ENCODE measurements at regions not wholly inside any gene's neighbourhood (a gene's known extent, or its start where the extent isn't known, plus 50 kb on each side); places are given as distances from the start of the nearest gene placed in this dataset.

DNA sequence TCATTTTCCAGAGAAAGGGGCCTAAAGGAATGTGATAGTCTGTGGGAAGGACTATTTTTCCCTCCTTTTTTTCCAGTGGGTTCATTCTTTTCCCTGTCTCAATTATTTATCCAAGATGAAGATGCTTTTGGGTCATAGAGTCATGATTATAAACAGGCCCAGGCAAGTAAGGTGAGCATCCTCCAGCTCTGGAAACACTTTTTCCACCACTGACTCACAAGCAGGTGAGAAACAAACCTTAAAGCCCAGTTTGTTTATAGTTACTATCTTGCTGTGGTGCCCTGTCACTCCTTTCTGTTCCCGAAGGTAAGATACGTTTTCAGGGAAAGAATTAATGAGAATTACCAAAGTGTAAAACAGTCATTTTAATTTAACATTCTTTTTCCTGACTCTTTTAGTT lies 107.7 kb upstream of the IFNG-AS1 start:
- H3K27me3 ChIP-seq (ENCODE audit: control insufficient read depth in 3 of 3, insufficient read depth in 3 of 3, low read depth in 1 of 3, low read length in 3 of 3) = no peaks in the 10 kb centered on the region
- H4K8ac ChIP-seq (ENCODE audit: low read depth, low read length) = no peak overlapping the region
- H3K4ac ChIP-seq (ENCODE audit: low read length) = no peak overlapping the region
- H3K14ac ChIP-seq (ENCODE audit: low read length) = no peak overlapping the region
- H2BK5ac ChIP-seq (ENCODE audit: low read length) = no peak overlapping the region
- no peak overlapping the region for H2BK120ac ChIP-seq (ENCODE audit: low read depth, low read length)
- no peaks in the 10 kb centered on the region for H3K4me1 ChIP-seq (ENCODE audit: control insufficient read depth in 2 of 2, insufficient read depth in 1 of 2, low read depth in 1 of 2, low read length in 2 of 2)
- no peak overlapping the region for H3K27ac ChIP-seq (replicated peaks; ENCODE audit: low read length)
- no peak overlapping the region for H2AK5ac ChIP-seq (ENCODE audit: low read depth, low read length)
- H3K23ac ChIP-seq (ENCODE audit: low read depth, low read length, poor library complexity) = no peak overlapping the region
- no CpG with 5 or more reads among the region's 2 CpGs for WGBS, 2 donors (ENCODE audit: extremely low coverage in 2 of 2, insufficient read length in 2 of 2, insufficient replicate concordance in 1 of 2)
- H3K4me2 ChIP-seq (ENCODE audit: insufficient read depth, low read length, poor library complexity, severe bottlenecking) = no peak overlapping the region
- H2BK12ac ChIP-seq (ENCODE audit: low read length) = no peak overlapping the region
- no peak for DNase-seq (ENCODE audit: low spot score)
- no peak overlapping the region for H4K91ac ChIP-seq (ENCODE audit: low read depth, low read length, poor library complexity)
- H3K18ac ChIP-seq (ENCODE audit: low read length) = no peak overlapping the region
- no peaks in the 10 kb centered on the region for H3K79me1 ChIP-seq (ENCODE audit: low read depth, low read length)
- H3K9ac ChIP-seq (ENCODE audit: low read depth, low read length, poor library complexity) = no peak overlapping the region
- no peak overlapping the region for H3K4me3 ChIP-seq (ENCODE audit: low read length in 2 of 2)
- no peaks in the 10 kb centered on the region for H3K36me3 ChIP-seq (replicated peaks in 1 of 2; ENCODE audit: control insufficient read depth in 2 of 2, insufficient read depth in 2 of 2, low read length in 2 of 2)
- H2BK15ac ChIP-seq (ENCODE audit: low read length) = no peak overlapping the region
- no peaks in the 10 kb centered on the region for H3K9me3 ChIP-seq (replicated peaks in 1 of 2; ENCODE audit: control insufficient read depth in 2 of 2, insufficient read depth in 1 of 2, low read depth in 1 of 2, low read length in 2 of 2)
- H2AFZ ChIP-seq (ENCODE audit: low read length) = no peak overlapping the region

- DNase-seq (ENCODE audit: low spot score) = no peak
These were observed 104.7 kb upstream of the IFNG-AS1 start for GRCh38 chr12:67884596-67884995.

DNA sequence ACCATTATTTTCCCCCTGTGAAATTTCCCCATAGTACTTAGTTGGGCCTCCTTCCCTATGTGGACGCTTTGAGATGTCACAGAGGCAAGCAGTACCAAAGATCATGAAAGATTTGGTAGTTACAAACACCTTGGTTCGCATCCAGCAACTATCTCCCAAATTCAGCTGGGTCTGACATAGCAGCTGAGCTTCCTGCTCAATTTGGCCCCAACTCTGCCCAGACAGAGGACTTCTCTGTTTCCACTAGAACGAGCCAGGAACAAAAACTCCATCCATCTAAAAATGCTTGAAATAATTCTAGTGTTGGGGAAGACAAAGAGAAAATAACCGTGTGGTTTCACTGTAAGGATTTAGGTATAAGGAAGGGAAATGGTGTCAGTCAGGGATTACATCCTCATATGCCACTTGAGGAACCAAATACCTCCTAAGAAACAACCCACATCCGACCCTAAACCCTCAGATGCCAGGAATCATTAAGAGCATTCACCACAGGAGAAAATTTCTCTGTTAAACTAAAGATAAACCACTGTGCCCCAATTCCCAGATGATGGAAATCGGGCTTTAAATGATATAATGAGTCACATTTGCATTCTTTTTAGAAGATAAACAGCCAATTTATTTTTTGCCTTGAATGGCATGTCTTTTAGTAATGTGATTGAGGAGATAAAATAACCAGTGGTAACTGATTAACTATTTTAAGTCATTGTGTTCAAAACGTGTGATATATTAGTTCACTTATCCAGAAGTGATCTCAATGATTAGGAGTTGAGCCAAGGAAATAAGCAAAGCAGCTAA lies 103.7 kb upstream of the IFNG-AS1 start:
- no peaks in the 10 kb centered on the region for H3K27me3 ChIP-seq (ENCODE audit: control insufficient read depth in 3 of 3, insufficient read depth in 3 of 3, low read depth in 1 of 3, low read length in 3 of 3)
- no peak overlapping the region for H3K23ac ChIP-seq (ENCODE audit: low read depth, low read length, poor library complexity)
- H4K8ac ChIP-seq (ENCODE audit: low read depth, low read length) = no peak overlapping the region
- H3K4me2 ChIP-seq (ENCODE audit: insufficient read depth, low read length, poor library complexity, severe bottlenecking) = no peak overlapping the region
- no peak overlapping the region for H3K27ac ChIP-seq (replicated peaks; ENCODE audit: low read length)
- H3K9ac ChIP-seq (ENCODE audit: low read depth, low read length, poor library complexity) = no peak overlapping the region
- H2AFZ ChIP-seq (ENCODE audit: low read length) = no peak overlapping the region
- no peak overlapping the region for H4K91ac ChIP-seq (ENCODE audit: low read depth, low read length, poor library complexity)
- no peak overlapping the region for H2BK5ac ChIP-seq (ENCODE audit: low read length)
- H2BK12ac ChIP-seq (ENCODE audit: low read length) = no peak overlapping the region
- H2BK15ac ChIP-seq (ENCODE audit: low read length) = no peak overlapping the region
- H2AK5ac ChIP-seq (ENCODE audit: low read depth, low read length) = no peak overlapping the region
- H3K9me3 ChIP-seq (replicated peaks in 1 of 2; ENCODE audit: control insufficient read depth in 2 of 2, insufficient read depth in 1 of 2, low read depth in 1 of 2, low read length in 2 of 2) = no peaks in the 10 kb centered on the region
- H3K18ac ChIP-seq (ENCODE audit: low read length) = no peak overlapping the region
- WGBS, 2 donors (ENCODE audit: extremely low coverage in 2 of 2, insufficient read length in 2 of 2, insufficient replicate concordance in 1 of 2) = no CpG with 5 or more reads among the region's 7 CpGs
- no peaks in the 10 kb centered on the region for H3K36me3 ChIP-seq (replicated peaks in 1 of 2; ENCODE audit: control insufficient read depth in 2 of 2, insufficient read depth in 2 of 2, low read length in 2 of 2)
- no peak for DNase-seq (ENCODE audit: low spot score)
- no peak overlapping the region for H2BK120ac ChIP-seq (ENCODE audit: low read depth, low read length)
- H3K79me1 ChIP-seq (ENCODE audit: low read depth, low read length) = no peaks in the 10 kb centered on the region
- no peak overlapping the region for H3K4ac ChIP-seq (ENCODE audit: low read length)
- H3K4me3 ChIP-seq (ENCODE audit: low read length in 2 of 2) = no peak overlapping the region
- H3K4me1 ChIP-seq (ENCODE audit: control insufficient read depth in 2 of 2, insufficient read depth in 1 of 2, low read depth in 1 of 2, low read length in 2 of 2) = peaks cover 0 to under 1% of the 10 kb centered on the region in 2 donors
- no peak overlapping the region for H3K14ac ChIP-seq (ENCODE audit: low read length)

More at GRCh38 chr12:67884596-67884995, 104.7 kb upstream of the IFNG-AS1 start:
- H2BK120ac ChIP-seq (ENCODE audit: low read depth, low read length) = no peak overlapping the region
- H2AK5ac ChIP-seq (ENCODE audit: low read depth, low read length) = no peak overlapping the region
- H2AFZ ChIP-seq (ENCODE audit: low read length) = no peak overlapping the region
- H3K79me1 ChIP-seq (ENCODE audit: low read depth, low read length) = no peaks in the 10 kb centered on the region
- no peaks in the 10 kb centered on the region for H3K36me3 ChIP-seq (replicated peaks in 1 of 2; ENCODE audit: control insufficient read depth in 2 of 2, insufficient read depth in 2 of 2, low read length in 2 of 2)
- H3K27me3 ChIP-seq (ENCODE audit: control insufficient read depth in 3 of 3, insufficient read depth in 3 of 3, low read depth in 1 of 3, low read length in 3 of 3) = no peaks in the 10 kb centered on the region
- no peaks in the 10 kb centered on the region for H3K4me1 ChIP-seq (ENCODE audit: control insufficient read depth in 2 of 2, insufficient read depth in 1 of 2, low read depth in 1 of 2, low read length in 2 of 2)
- H4K8ac ChIP-seq (ENCODE audit: low read depth, low read length) = no peak overlapping the region
- H3K9me3 ChIP-seq (replicated peaks in 1 of 2; ENCODE audit: control insufficient read depth in 2 of 2, insufficient read depth in 1 of 2, low read depth in 1 of 2, low read length in 2 of 2) = no peaks in the 10 kb centered on the region
- H3K9ac ChIP-seq (ENCODE audit: low read depth, low read length, poor library complexity) = no peak overlapping the region
- H2BK15ac ChIP-seq (ENCODE audit: low read length) = no peak overlapping the region
- H3K23ac ChIP-seq (ENCODE audit: low read depth, low read length, poor library complexity) = no peak overlapping the region
- H3K4me3 ChIP-seq (ENCODE audit: low read length in 2 of 2) = no peak overlapping the region
- H3K4ac ChIP-seq (ENCODE audit: low read length) = no peak overlapping the region
- H4K91ac ChIP-seq (ENCODE audit: low read depth, low read length, poor library complexity) = no peak overlapping the region
- H3K27ac ChIP-seq (replicated peaks; ENCODE audit: low read length) = no peak overlapping the region
- H3K14ac ChIP-seq (ENCODE audit: low read length) = no peak overlapping the region
- H2BK5ac ChIP-seq (ENCODE audit: low read length) = no peak overlapping the region
- no peak overlapping the region for H3K18ac ChIP-seq (ENCODE audit: low read length)
- WGBS, 2 donors (ENCODE audit: extremely low coverage in 2 of 2, insufficient read length in 2 of 2, insufficient replicate concordance in 1 of 2) = no CpG with 5 or more reads among the region's 2 CpGs
- no peak overlapping the region for H3K4me2 ChIP-seq (ENCODE audit: insufficient read depth, low read length, poor library complexity, severe bottlenecking)
- no peak overlapping the region for H2BK12ac ChIP-seq (ENCODE audit: low read length)

DNA sequence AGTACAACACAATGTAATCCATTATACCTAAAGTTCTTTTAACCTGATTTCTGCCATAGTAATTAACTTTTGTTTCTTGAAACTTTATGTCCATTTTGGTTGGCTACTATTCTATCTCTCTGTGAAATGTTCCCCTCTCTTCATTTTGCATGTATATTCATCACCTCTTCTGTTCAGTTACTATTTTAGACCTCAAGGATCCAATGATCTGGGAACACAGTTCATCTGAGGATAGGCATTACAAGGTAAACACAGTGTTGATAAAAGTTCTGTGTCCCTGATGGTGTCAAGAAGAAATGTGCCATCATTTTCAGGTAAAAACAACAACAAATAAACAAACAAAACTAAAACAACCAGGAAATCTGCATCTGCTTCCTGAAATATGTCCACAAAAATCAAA lies 102.2 kb upstream of the IFNG-AS1 start:
- H3K18ac ChIP-seq (ENCODE audit: low read length) = no peak overlapping the region
- no peak overlapping the region for H2BK15ac ChIP-seq (ENCODE audit: low read length)
- no peaks in the 10 kb centered on the region for H3K27me3 ChIP-seq (ENCODE audit: control insufficient read depth in 3 of 3, insufficient read depth in 3 of 3, low read depth in 1 of 3, low read length in 3 of 3)
- H4K91ac ChIP-seq (ENCODE audit: low read depth, low read length, poor library complexity) = no peak overlapping the region
- H2BK120ac ChIP-seq (ENCODE audit: low read depth, low read length) = no peak overlapping the region
- no peak overlapping the region for H3K4me3 ChIP-seq (ENCODE audit: low read length in 2 of 2)
- no peak overlapping the region for H2BK5ac ChIP-seq (ENCODE audit: low read length)
- no peak overlapping the region for H3K14ac ChIP-seq (ENCODE audit: low read length)
- H3K4me2 ChIP-seq (ENCODE audit: insufficient read depth, low read length, poor library complexity, severe bottlenecking) = no peak overlapping the region
- no peak for DNase-seq (ENCODE audit: low spot score)
- no peak overlapping the region for H3K9ac ChIP-seq (ENCODE audit: low read depth, low read length, poor library complexity)
- H2AFZ ChIP-seq (ENCODE audit: low read length) = no peak overlapping the region
- H2BK12ac ChIP-seq (ENCODE audit: low read length) = no peak overlapping the region
- no peak overlapping the region for H3K27ac ChIP-seq (replicated peaks; ENCODE audit: low read length)
- no peaks in the 10 kb centered on the region for H3K36me3 ChIP-seq (replicated peaks in 1 of 2; ENCODE audit: control insufficient read depth in 2 of 2, insufficient read depth in 2 of 2, low read length in 2 of 2)
- no peak overlapping the region for H3K23ac ChIP-seq (ENCODE audit: low read depth, low read length, poor library complexity)
- no peak overlapping the region for H2AK5ac ChIP-seq (ENCODE audit: low read depth, low read length)
- H3K79me1 ChIP-seq (ENCODE audit: low read depth, low read length) = no peaks in the 10 kb centered on the region
- no peaks in the 10 kb centered on the region for H3K9me3 ChIP-seq (replicated peaks in 1 of 2; ENCODE audit: control insufficient read depth in 2 of 2, insufficient read depth in 1 of 2, low read depth in 1 of 2, low read length in 2 of 2)
- no peak overlapping the region for H3K4ac ChIP-seq (ENCODE audit: low read length)
- peaks cover 0 to 6% of the 10 kb centered on the region in 2 donors for H3K4me1 ChIP-seq (ENCODE audit: control insufficient read depth in 2 of 2, insufficient read depth in 1 of 2, low read depth in 1 of 2, low read length in 2 of 2)
- no peak overlapping the region for H4K8ac ChIP-seq (ENCODE audit: low read depth, low read length)
